HepG2 (cell line): ENCODE measurements at regions not wholly inside any gene's neighbourhood (a gene's known extent, or its start where the extent isn't known, plus 50 kb on each side); places are given as distances from the start of the nearest gene placed in this dataset.

ENCODE experiments used
- CHD4 ChIP-seq: fragments of 200-600 bp; sonication (generic); IDR thresholded peaks from 2 replicates; pipeline ENCODE4 v1.7.0; 2017; ENCODE audit warnings: mild to moderate bottlenecking, low read length, borderline replicate concordance
- ISL2 ChIP-seq: sonication (generic); formaldehyde crosslinking; IDR thresholded peaks from 2 replicates; pipeline ENCODE4 v1.5.0; 2020; ENCODE audit warnings: missing genetic modification reagents
- MTF1 ChIP-seq: sonication (generic); formaldehyde crosslinking; IDR thresholded peaks from 2 replicates; pipeline ENCODE4 v1.5.0; 2020; ENCODE audit warnings: missing genetic modification reagents
- RARG ChIP-seq: sonication (generic); formaldehyde crosslinking; IDR thresholded peaks from 2 replicates; pipeline ENCODE4 v1.4.0; 2020; ENCODE audit warnings: low read depth, mild to moderate bottlenecking, missing genetic modification reagents
- SETDB1 ChIP-seq: sonication (generic); formaldehyde crosslinking; IDR thresholded peaks from 2 replicates; pipeline ENCODE4 v1.5.1; 2020; ENCODE audit warnings: missing genetic modification reagents, mild to moderate bottlenecking, borderline replicate concordance
- U2AF2 ChIP-seq: fragments of 200-400 bp; formaldehyde crosslinking; IDR thresholded peaks from 2 replicates; pipeline ENCODE4 v1.6.1; 2017; ENCODE audit warnings: low read depth, mild to moderate bottlenecking, low read length
- ZKSCAN1 ChIP-seq: fragments of 150-350 bp; IDR thresholded peaks from 2 replicates; pipeline ENCODE4 v1.6.1; 2014; ENCODE audit warnings: low read length
- ZNF292 ChIP-seq: sonication (generic); formaldehyde crosslinking; IDR thresholded peaks from 2 replicates; pipeline ENCODE4 v1.8.1; 2022; ENCODE audit warnings: mild to moderate bottlenecking, low read depth, missing genetic modification reagents, borderline replicate concordance
- TF ChIP-seq, protein P1 (sequence below): sonication (generic); formaldehyde crosslinking; IDR thresholded peaks from 2 replicates; pipeline ENCODE4 v1.4.0; 2020; ENCODE audit warnings: mild to moderate bottlenecking, missing genetic modification reagents
- TF ChIP-seq, protein P2 (sequence below): sonication (generic); formaldehyde crosslinking; IDR thresholded peaks from 2 replicates; pipeline ENCODE4 v1.8.0; 2022; ENCODE audit warnings: missing genetic modification reagents, mild to moderate bottlenecking, borderline replicate concordance
- TF ChIP-seq, protein P3 (sequence below): sonication (generic); formaldehyde crosslinking; IDR thresholded peaks from 2 replicates; pipeline ENCODE4 v1.4.0; 2020; ENCODE audit warnings: missing genetic modification reagents, borderline replicate concordance
- TF ChIP-seq, protein P4 (sequence below): sonication (generic); formaldehyde crosslinking; IDR thresholded peaks from 2 replicates; pipeline ENCODE4 v1.5.0; 2020; ENCODE audit warnings: missing genetic modification reagents
- TF ChIP-seq, protein P5 (sequence below): sonication (generic); formaldehyde crosslinking; IDR thresholded peaks from 2 replicates; pipeline ENCODE4 v1.4.0; 2020; ENCODE audit warnings: low read depth, missing genetic modification reagents

DNA sequence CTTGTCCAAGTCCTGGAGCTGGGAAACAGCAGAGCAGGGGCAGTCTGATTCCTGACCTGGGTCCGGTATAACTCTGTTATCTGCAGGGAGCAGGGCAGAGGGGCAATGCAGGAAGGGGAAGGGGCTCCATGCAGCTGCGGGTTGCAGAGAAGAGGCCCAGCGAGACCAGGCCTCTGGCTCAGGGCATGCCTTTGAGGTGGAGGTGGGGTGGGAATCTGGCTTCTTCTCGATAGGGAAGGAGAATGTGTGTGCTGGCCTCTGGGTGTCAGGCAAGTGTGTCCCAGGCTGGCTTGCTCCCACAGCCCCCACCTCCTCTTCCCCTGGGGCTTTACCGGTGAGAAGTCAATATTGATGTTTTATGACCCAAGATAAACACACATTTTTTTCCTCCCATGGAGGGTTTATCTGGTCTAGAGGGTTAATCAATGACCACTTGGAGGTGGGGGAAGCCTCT is 187.1 kb upstream of the HAAO start (continued):
- TF ChIP-seq, protein P1, sequence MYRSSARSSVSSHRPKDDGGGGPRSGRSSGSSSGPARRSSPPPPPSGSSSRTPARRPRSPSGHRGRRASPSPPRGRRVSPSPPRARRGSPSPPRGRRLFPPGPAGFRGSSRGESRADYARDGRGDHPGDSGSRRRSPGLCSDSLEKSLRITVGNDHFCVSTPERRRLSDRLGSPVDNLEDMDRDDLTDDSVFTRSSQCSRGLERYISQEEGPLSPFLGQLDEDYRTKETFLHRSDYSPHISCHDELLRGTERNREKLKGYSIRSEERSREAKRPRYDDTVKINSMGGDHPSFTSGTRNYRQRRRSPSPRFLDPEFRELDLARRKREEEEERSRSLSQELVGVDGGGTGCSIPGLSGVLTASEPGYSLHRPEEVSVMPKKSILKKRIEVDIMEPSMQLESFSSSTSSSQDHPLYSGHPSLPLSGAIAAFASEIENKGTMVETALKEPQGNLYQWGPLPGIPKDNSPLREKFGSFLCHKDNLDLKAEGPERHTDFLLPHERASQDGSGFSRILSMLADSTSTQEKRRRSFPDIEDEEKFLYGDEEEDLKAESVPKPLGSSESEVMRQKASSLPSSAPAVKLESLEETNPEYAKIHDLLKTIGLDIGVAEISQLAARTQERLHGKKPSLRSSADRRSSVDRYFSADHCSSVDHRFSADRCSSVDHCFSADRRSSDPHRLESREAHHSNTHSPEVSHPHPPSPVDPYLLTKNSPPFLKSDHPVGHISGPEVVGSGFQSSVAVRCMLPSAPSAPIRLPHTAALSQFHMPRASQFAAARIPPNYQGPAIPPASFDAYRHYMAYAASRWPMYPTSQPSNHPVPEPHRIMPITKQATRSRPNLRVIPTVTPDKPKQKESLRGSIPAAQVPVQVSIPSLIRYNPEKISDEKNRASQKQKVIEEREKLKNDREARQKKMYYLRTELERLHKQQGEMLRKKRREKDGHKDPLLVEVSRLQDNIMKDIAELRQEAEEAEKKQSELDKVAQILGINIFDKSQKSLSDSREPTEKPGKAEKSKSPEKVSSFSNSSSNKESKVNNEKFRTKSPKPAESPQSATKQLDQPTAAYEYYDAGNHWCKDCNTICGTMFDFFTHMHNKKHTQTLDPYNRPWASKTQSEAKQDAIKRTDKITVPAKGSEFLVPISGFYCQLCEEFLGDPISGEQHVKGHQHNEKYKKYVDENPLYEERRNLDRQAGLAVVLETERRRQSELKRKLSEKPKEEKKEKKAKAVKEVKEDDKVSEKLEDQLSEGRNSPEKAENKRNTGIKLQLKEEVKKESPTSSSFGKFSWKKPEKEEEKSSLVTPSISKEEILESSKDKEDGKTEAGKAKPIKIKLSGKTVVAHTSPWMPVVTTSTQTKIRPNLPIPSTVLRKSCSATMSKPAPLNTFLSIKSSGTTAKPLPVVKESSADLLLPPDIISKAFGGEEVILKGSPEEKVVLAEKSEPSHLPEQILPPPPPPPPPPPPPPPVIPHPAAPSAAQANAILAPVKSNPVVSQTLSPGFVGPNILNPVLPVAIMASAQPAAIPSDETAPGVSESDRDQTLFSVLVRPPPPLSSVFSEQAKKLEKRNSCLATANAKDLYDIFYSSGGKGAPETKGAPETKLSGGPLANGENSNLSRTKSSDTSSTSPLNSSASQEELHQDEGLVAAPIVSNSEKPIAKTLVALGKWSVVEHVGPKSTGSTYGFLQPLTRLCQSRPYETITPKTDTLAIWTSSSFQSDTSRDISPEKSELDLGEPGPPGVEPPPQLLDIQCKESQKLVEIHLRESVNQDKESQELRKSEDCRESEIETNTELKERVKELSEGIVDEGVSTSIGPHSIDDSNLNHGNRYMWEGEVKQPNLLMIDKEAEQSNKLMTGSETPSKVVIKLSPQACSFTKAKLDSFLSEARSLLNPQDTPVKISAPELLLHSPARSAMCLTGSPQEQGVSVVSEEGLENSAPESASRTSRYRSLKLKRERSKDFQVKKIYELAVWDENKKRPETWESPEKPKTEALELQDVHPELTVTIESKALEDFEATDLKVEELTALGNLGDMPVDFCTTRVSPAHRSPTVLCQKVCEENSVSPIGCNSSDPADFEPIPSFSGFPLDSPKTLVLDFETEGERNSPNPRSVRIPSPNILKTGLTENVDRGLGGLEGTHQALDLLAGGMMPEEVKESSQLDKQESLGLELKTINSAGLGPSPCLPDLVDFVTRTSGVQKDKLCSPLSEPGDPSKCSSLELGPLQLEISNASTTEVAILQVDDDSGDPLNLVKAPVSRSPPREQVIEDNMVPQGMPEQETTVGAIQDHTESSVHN (CRISPR knock-in tag) = peak; percentile 83; the same call in 1 of the 2 replicates
- TF ChIP-seq, protein P2, sequence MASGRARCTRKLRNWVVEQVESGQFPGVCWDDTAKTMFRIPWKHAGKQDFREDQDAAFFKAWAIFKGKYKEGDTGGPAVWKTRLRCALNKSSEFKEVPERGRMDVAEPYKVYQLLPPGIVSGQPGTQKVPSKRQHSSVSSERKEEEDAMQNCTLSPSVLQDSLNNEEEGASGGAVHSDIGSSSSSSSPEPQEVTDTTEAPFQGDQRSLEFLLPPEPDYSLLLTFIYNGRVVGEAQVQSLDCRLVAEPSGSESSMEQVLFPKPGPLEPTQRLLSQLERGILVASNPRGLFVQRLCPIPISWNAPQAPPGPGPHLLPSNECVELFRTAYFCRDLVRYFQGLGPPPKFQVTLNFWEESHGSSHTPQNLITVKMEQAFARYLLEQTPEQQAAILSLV (CRISPR knock-in tag) = peak; percentile 43; the same call in 1 of the 2 replicates
- peak; percentile 87; the same call in 1 of the 2 replicates for TF ChIP-seq ZNF292
- TF ChIP-seq, protein P3, sequence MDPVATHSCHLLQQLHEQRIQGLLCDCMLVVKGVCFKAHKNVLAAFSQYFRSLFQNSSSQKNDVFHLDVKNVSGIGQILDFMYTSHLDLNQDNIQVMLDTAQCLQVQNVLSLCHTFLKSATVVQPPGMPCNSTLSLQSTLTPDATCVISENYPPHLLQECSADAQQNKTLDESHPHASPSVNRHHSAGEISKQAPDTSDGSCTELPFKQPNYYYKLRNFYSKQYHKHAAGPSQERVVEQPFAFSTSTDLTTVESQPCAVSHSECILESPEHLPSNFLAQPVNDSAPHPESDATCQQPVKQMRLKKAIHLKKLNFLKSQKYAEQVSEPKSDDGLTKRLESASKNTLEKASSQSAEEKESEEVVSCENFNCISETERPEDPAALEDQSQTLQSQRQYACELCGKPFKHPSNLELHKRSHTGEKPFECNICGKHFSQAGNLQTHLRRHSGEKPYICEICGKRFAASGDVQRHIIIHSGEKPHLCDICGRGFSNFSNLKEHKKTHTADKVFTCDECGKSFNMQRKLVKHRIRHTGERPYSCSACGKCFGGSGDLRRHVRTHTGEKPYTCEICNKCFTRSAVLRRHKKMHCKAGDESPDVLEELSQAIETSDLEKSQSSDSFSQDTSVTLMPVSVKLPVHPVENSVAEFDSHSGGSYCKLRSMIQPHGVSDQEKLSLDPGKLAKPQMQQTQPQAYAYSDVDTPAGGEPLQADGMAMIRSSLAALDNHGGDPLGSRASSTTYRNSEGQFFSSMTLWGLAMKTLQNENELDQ = no peak
- TF ChIP-seq ZKSCAN1 = peak; percentile 28; the same call in 1 of the 2 replicates
- no peak for TF ChIP-seq RARG (CRISPR knock-in tag)
- no peak for TF ChIP-seq MTF1 (CRISPR knock-in tag)
- TF ChIP-seq, protein P4, sequence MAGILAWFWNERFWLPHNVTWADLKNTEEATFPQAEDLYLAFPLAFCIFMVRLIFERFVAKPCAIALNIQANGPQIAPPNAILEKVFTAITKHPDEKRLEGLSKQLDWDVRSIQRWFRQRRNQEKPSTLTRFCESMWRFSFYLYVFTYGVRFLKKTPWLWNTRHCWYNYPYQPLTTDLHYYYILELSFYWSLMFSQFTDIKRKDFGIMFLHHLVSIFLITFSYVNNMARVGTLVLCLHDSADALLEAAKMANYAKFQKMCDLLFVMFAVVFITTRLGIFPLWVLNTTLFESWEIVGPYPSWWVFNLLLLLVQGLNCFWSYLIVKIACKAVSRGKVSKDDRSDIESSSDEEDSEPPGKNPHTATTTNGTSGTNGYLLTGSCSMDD = no peak
- TF ChIP-seq U2AF2 = no peak
- peak; percentile 98 for TF ChIP-seq ISL2 (CRISPR knock-in tag)
- TF ChIP-seq CHD4 = 0 out of 2 replicates have a peak, but pooled peaks have one; percentile 22
- TF ChIP-seq, protein P5, sequence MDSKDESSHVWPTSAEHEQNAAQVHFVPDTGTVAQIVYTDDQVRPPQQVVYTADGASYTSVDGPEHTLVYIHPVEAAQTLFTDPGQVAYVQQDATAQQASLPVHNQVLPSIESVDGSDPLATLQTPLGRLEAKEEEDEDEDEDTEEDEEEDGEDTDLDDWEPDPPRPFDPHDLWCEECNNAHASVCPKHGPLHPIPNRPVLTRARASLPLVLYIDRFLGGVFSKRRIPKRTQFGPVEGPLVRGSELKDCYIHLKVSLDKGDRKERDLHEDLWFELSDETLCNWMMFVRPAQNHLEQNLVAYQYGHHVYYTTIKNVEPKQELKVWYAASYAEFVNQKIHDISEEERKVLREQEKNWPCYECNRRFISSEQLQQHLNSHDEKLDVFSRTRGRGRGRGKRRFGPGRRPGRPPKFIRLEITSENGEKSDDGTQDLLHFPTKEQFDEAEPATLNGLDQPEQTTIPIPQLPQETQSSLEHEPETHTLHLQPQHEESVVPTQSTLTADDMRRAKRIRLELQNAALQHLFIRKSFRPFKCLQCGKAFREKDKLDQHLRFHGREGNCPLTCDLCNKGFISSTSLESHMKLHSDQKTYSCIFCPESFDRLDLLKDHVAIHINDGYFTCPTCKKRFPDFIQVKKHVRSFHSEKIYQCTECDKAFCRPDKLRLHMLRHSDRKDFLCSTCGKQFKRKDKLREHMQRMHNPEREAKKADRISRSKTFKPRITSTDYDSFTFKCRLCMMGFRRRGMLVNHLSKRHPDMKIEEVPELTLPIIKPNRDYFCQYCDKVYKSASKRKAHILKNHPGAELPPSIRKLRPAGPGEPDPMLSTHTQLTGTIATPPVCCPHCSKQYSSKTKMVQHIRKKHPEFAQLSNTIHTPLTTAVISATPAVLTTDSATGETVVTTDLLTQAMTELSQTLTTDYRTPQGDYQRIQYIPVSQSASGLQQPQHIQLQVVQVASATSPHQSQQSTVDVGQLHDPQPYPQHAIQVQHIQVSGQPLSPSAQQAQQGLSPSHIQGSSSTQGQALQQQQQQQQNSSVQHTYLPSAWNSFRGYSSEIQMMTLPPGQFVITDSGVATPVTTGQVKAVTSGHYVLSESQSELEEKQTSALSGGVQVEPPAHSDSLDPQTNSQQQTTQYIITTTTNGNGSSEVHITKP (CRISPR knock-in tag) = peak; percentile 85
- TF ChIP-seq SETDB1 (CRISPR knock-in tag) = no peak
